ENCODE measurements at regions not wholly inside any gene's neighbourhood (a gene's known extent, or its start where the extent isn't known, plus 50 kb on each side); places are given as distances from the start of the nearest gene placed in this dataset.

- no peak for TF ChIP-seq CTBP2 (IDR thresholded peaks at IDR 0.05; ENCODE audit: borderline replicate concordance, insufficient read depth, insufficient read length, low read length)
- TF ChIP-seq RFX5 (IDR thresholded peaks at IDR 0.05; ENCODE audit: borderline replicate concordance, low read depth, low read length), result no peak
Measured at GRCh38 chr13:60924856-60925255, 490.8 kb downstream of the PCDH20 start (continued).
